Adrenal gland (tissue), 5 donors: ENCODE measurements at regions not wholly inside any gene's neighbourhood (a gene's known extent, or its start where the extent isn't known, plus 50 kb on each side); places are given as distances from the start of the nearest gene placed in this dataset.

Experiments
- CTCF ChIP-seq, 6 experiments: fragments of 450-650 bp in 4 of 6; fragments of 200-600 bp in 2 of 6; sonication (generic) in 1 of 6; IDR thresholded peaks; 1 replicate in 5 of 6; 2 replicates in 1 of 6; pipeline versions ENCODE4 v1.5.1 to v1.8.0; 2016 to 2021; ENCODE audit warnings: antibody characterized with exemption in 6 of 6, mild to moderate bottlenecking in 2 of 6, moderate library complexity in 1 of 6
- POLR2A ChIP-seq, 2 donors: fragments of 450-650 bp; IDR thresholded peaks; one replicate each; pipeline ENCODE4 v1.6.1; 2017; ENCODE audit warnings: antibody characterized with exemption in 2 of 2, mild to moderate bottlenecking in 2 of 2, moderate library complexity in 1 of 2
- donor health status: DM: no; HTN: no; CAD: no.

GRCh38 chr21:23045955-23046354 lies 2047.7 kb downstream of the NCAM2 start:
- no peak for TF ChIP-seq CTCF (IDR thresholded peaks at IDR 0.05)
- TF ChIP-seq POLR2A (IDR thresholded peaks at IDR 0.05) = no peak
